ENCODE measurements at regions not wholly inside any gene's neighbourhood (a gene's known extent, or its start where the extent isn't known, plus 50 kb on each side); places are given as distances from the start of the nearest gene placed in this dataset.

DNA sequence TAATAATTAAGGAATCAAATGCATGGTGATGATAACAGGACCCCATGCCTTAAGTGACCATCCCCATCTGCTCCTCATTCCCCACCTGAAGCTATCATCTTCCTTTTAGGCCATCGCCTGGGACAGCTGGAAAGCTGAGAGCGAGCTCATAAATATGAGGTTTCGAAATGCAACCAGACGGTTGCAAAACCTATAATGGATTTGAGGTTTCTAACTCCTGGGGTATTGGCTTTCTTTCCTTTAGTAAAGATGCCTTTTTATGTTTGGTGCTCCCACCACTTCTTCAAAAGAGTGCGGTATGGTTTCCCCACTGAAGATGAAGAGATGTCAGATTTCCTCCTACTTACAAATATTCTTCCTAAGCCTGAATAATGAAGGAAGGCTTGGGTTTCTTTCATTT, 1589.5 kb upstream of the PIK3C3 start:
- no peak for TF ChIP-seq POLR2AphosphoS5 (IDR thresholded peaks at IDR 0.05)
- TF ChIP-seq, protein P1, sequence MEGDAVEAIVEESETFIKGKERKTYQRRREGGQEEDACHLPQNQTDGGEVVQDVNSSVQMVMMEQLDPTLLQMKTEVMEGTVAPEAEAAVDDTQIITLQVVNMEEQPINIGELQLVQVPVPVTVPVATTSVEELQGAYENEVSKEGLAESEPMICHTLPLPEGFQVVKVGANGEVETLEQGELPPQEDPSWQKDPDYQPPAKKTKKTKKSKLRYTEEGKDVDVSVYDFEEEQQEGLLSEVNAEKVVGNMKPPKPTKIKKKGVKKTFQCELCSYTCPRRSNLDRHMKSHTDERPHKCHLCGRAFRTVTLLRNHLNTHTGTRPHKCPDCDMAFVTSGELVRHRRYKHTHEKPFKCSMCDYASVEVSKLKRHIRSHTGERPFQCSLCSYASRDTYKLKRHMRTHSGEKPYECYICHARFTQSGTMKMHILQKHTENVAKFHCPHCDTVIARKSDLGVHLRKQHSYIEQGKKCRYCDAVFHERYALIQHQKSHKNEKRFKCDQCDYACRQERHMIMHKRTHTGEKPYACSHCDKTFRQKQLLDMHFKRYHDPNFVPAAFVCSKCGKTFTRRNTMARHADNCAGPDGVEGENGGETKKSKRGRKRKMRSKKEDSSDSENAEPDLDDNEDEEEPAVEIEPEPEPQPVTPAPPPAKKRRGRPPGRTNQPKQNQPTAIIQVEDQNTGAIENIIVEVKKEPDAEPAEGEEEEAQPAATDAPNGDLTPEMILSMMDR (IDR thresholded peaks at IDR 0.05 in 8 of 11, conservative IDR thresholded peaks at IDR 0.05 in 3 of 11) = no peak
- no peak for TF ChIP-seq POLR2A (IDR thresholded peaks at IDR 0.05)
